Vagina (tissue), 2 donors: ENCODE measurements at regions not wholly inside any gene's neighbourhood (a gene's known extent, or its start where the extent isn't known, plus 50 kb on each side); places are given as distances from the start of the nearest gene placed in this dataset.
"Not testable (repeated sequence)": the region's sequence is repeated elsewhere in the genome, so short reads cannot be mapped to it uniquely, and the experiment has no call there.

Experiments
- DNase-seq, 2 donors: peaks; one replicate each; pipeline ENCODE4 v3.0.0-alpha.2; 2017; ENCODE audit errors: extremely low spot score in 2 of 2
- H3K27ac ChIP-seq: fragments of 200-600 bp; sonication (generic); one replicate; pipeline ENCODE4 v1.5.1; 2019
- H3K27me3 ChIP-seq: fragments of 200-600 bp; sonication (generic); one replicate; pipeline ENCODE4 v1.5.1; 2019
- H3K36me3 ChIP-seq, 2 donors: fragments of 200-600 bp; sonication (generic); one replicate each; pipeline ENCODE4 v1.5.1; 2017 to 2019
- H3K4me1 ChIP-seq: fragments of 200-600 bp; sonication (generic); one replicate; pipeline ENCODE4 v1.5.1; 2019
- H3K4me3 ChIP-seq, 2 donors: fragments of 200-600 bp; sonication (generic); 1 replicate in 1 of 2; 2 replicates in 1 of 2; pipeline ENCODE4 v1.5.1; 2016 to 2019
- H3K9me3 ChIP-seq: fragments of 200-600 bp; sonication (generic); one replicate; pipeline ENCODE4 v1.5.1; 2019
- CTCF ChIP-seq, 3 experiments: fragments of 450-650 bp in 2 of 3; fragments of 200-600 bp in 1 of 3; sonication (generic) in 1 of 3; IDR thresholded peaks; one replicate each; pipeline ENCODE4 v1.5.1; 2017 to 2019; ENCODE audit warnings: antibody characterized with exemption in 3 of 3, mild to moderate bottlenecking in 2 of 3, moderate library complexity in 2 of 3
- POLR2A ChIP-seq, 2 donors: fragments of 450-650 bp; IDR thresholded peaks; one replicate each; pipeline ENCODE4 v1.6.1; 2017; ENCODE audit warnings: antibody characterized with exemption in 2 of 2, mild to moderate bottlenecking in 2 of 2, moderate library complexity in 2 of 2
- POLR2AphosphoS5 ChIP-seq, 2 donors: sonication (generic); formaldehyde crosslinking; IDR thresholded peaks; one replicate each; pipeline ENCODE4 v1.9.0; 2017; ENCODE audit warnings: antibody characterized with exemption in 2 of 2, mild to moderate bottlenecking in 2 of 2, low read depth in 1 of 2; ENCODE audit not compliant: insufficient read depth in 1 of 2
- intact Hi-C: fragments of 100-400 bp; cut with DNase I; formaldehyde crosslinking; loops from one replicate; pipeline ENCODE4 v1.15.1; 2023

GRCh38 chr5:38697013-38697412 lies 140.6 kb upstream of the LIFR start:
- no peaks in the 10 kb centered on the region for H3K4me1 ChIP-seq
- H3K27me3 ChIP-seq: no peaks in the 10 kb centered on the region
- DNase-seq: no peak
- H3K36me3 ChIP-seq: no peaks in the 10 kb centered on the region
- H3K4me3 ChIP-seq: no peak overlapping the region
- no peaks in the 10 kb centered on the region for H3K9me3 ChIP-seq
- H3K27ac ChIP-seq: no peak overlapping the region
- intact Hi-C loops: no loop called here
- no peak for TF ChIP-seq POLR2AphosphoS5 (IDR thresholded peaks at IDR 0.05; ENCODE audit: insufficient read depth in 1 of 2, low read depth in 1 of 2)
- TF ChIP-seq CTCF (IDR thresholded peaks at IDR 0.05): no peak
- TF ChIP-seq POLR2A (IDR thresholded peaks at IDR 0.05): no peak

GRCh38 chr5:38705529-38705928 lies 140.3 kb upstream of the OSMR start:
- intact Hi-C loops, H3K4me3 ChIP-seq, DNase-seq, H3K36me3 ChIP-seq, H3K9me3 ChIP-seq, H3K4me1 ChIP-seq, H3K27me3 ChIP-seq, H3K27ac ChIP-seq: not testable (repeated sequence)

DNA sequence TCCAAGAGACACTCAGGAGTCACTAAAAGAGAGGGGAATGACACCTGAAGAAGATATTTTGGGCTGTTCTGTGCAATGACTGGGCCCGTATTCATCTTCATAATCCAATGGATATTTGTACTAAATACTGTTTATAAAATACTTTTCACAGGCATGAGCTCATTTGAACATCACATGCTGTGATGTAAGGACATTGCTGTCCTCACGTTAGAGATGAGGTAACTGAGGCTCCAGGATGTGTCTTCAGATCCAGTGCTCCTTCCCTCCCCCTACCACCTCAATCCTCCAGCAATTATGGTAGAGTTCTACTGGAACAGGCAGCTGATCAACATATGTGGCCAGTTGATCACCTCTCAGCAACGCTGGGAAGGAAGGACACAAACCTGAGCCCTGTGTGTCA lies 139.4 kb upstream of the OSMR start:
- intact Hi-C loops: no loop called here
- H3K27ac ChIP-seq: no peak overlapping the region

DNA sequence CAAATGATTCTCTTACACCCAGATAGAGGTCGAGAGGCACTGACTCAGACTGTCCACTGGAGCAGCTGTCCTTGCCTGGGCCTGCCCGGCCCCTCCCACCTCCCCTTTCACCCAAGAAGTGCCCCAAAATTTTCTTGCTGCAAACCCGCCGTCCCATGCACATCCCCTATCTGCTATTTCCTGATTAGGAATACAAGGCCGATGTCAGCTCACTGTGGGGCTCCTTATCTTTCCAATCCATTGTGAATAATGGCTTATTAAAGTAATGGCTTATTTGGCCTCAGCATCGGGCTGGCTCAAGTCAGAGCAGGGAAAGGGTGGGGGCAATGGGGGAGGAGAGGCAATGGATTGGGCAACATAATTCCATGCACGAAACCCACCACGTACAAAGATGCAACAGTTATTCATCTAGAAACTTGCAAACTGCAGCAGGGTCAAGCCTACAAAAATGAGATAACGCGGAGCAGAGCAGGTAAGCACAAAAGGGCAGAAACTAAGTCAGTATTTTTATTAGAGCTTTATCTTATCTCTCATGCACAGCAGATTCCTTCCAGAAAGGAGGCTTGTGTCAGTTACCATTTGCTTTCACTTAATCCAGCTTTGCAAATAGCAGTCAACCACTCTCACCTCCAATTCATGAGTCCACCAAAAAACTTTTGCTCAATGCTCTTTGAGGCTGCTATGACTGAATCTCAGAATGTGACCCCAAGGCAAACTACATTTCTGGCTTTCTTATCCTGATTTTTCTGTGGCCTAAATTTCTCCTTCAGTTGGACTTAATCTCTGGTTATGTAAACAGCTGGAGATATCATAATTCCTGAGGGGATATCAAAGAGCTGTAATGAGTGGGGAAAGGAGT lies 138.2 kb upstream of the OSMR start:
- no peak for TF ChIP-seq POLR2AphosphoS5 (IDR thresholded peaks at IDR 0.05; ENCODE audit: insufficient read depth in 1 of 2, low read depth in 1 of 2)
- TF ChIP-seq POLR2A (IDR thresholded peaks at IDR 0.05): no peak
- no peak for TF ChIP-seq CTCF (IDR thresholded peaks at IDR 0.05)
- no peaks in the 10 kb centered on the region for H3K9me3 ChIP-seq
- intact Hi-C loops: no loop called here
- no peaks in the 10 kb centered on the region for H3K4me1 ChIP-seq
- H3K27ac ChIP-seq: no peak overlapping the region
- H3K36me3 ChIP-seq: no peaks in the 10 kb centered on the region
- no peak overlapping the region for H3K4me3 ChIP-seq
- H3K27me3 ChIP-seq: no peaks in the 10 kb centered on the region
- no peak for DNase-seq

More for the DNA sequence above, 139.4 kb upstream of the OSMR start:
- TF ChIP-seq CTCF (IDR thresholded peaks at IDR 0.05) (no peak), POLR2A (IDR thresholded peaks at IDR 0.05) (no peak), POLR2AphosphoS5 (IDR thresholded peaks at IDR 0.05; ENCODE audit: insufficient read depth in 1 of 2, low read depth in 1 of 2) (no peak)
- H3K27me3 ChIP-seq: no peaks in the 10 kb centered on the region
- no peaks in the 10 kb centered on the region for H3K9me3 ChIP-seq
- H3K4me3 ChIP-seq: no peak overlapping the region
- DNase-seq: no peak
- no peaks in the 10 kb centered on the region for H3K36me3 ChIP-seq
- H3K4me1 ChIP-seq: no peaks in the 10 kb centered on the region

DNA sequence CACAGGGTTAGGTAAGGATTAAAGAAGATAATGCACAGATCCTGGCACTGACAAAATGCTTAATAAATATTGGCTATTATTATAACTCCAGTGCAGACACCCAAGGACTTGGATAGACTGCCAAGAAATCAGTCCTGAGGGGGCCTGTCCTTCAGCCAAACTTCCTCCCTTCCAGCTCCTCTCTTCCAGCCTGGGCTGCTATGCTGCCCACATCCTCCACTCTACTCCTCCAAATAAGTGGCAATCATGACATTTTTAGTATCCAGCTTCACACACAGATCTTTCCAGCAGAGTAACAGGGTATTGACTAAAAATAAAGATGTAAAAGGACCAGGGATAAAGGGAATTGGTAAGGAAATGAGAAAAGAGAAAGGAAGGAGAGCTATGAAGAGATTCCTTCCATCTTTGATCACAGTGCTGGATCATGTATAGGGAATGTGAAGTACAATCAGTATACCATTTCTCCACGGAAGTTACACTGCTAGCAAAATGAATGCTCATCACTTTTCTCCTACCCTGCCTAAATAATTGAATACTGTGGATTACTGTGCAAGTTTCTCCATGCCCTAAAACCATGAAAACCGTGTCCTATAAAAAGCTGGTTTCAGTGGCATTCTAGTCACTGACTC lies 136.0 kb upstream of the OSMR start:
- intact Hi-C loops: no loop called here
- H3K27me3 ChIP-seq: no peaks in the 10 kb centered on the region
- TF ChIP-seq POLR2AphosphoS5 (IDR thresholded peaks at IDR 0.05; ENCODE audit: insufficient read depth in 1 of 2, low read depth in 1 of 2) (no peak), POLR2A (IDR thresholded peaks at IDR 0.05) (no peak), CTCF (IDR thresholded peaks at IDR 0.05) (no peak)
- DNase-seq: no peak
- H3K36me3 ChIP-seq: no peaks in the 10 kb centered on the region
- H3K9me3 ChIP-seq: no peaks in the 10 kb centered on the region
- no peaks in the 10 kb centered on the region for H3K4me1 ChIP-seq
- H3K4me3 ChIP-seq: no peak overlapping the region
- no peak overlapping the region for H3K27ac ChIP-seq
